ENCODE measurements at regions not wholly inside any gene's neighbourhood (a gene's known extent, or its start where the extent isn't known, plus 50 kb on each side); places are given as distances from the start of the nearest gene placed in this dataset.

- TF ChIP-seq CTCF (IDR thresholded peaks at IDR 0.05; ENCODE audit: insufficient read depth, missing control alignments): no peak
- DNase-seq (ENCODE audit: insufficient read length, low spot score) (no peak), FAIRE-seq (no peak)
These were observed 100.9 kb upstream of the MSX2 start for GRCh38 chr5:174623433-174624019.

DNA sequence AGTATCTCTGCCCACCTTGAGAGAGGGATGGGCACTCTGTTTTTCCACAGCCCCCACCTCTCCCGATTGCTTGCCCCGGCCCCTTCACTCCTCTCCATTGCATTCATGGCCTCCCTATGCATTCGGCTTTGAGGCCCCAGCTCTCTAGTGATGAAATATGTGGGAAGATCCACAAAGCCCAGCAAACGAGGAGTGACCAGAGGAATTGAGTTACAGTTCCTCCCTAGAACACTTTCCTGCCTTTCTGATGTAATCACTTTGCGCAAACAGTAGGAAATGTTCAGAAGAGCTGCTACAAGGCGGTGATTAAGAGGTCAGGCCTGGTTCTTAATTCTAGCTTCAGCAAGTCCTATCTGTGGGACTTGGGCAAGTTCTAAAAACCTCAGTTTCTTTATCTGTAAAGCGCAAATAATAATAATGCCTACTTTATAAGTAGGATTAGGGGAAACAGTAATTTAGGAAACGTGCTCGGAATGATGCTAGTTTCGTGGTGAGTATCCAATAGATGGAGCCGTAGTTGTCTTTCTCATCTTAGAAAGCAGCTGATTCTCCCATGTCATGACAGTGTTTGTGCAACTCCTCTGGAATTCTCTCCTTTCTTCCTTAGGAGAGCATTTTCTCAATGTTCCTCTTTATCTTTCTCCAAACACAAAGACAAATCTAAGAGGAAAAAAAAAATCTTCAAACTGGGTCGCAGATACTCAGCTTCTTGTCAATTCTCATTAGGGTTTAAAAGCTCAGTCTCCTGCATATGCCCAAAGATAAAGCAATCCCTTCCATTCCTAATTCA is 99.5 kb upstream of the MSX2 start:
- no peak for FAIRE-seq
- no peak for DNase-seq (ENCODE audit: insufficient read length, low spot score)
- TF ChIP-seq CTCF (IDR thresholded peaks at IDR 0.05; ENCODE audit: insufficient read depth, missing control alignments): no peak

DNA sequence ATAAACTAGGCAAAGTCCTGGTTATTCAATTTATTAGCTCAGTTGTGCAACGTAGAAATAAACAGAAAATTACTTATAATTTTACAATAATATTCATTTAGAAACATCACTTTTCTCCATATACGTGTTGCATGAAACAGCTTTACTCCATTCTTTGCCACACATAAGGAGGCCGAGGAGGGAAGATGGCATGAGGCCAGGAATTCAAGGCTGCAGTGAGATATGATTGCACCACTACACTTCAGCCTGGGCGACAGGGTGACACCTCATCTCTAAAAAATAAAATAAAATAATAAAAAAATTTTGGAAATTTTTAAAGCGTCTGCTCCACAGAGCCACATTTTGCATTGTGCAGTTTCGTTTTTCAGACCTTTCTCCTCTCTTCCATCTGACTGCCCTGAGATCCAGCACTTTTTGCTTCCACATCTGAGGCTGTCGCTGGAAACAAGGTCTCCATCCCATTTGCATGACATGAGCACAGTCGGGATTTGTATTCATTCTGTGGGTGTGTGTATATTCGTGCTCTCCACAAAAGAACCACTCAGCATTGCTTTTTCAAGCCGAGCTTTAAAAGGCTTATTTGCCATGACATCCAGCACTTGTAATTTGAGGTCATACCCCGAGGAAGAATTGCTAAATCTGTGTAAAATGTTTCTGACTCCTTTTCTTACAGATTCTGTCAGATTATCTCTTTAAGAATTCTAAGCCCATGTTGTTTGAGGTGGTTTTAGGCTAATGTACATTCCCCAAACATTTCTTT is 98.6 kb upstream of the MSX2 start:
- TF ChIP-seq CTCF (IDR thresholded peaks at IDR 0.05; ENCODE audit: insufficient read depth, missing control alignments): no peak
- no peak for DNase-seq (ENCODE audit: insufficient read length, low spot score)

GRCh38 chr5:174626369-174626920 is 97.9 kb upstream of the MSX2 start:
- no peak for TF ChIP-seq CTCF (IDR thresholded peaks at IDR 0.05; ENCODE audit: insufficient read depth, missing control alignments)
- FAIRE-seq (no peak), DNase-seq (ENCODE audit: insufficient read length, low spot score) (no peak)

More for the DNA sequence above, 98.6 kb upstream of the MSX2 start:
- no peak for FAIRE-seq

- DNase-seq (ENCODE audit: insufficient read length, low spot score): no peak
- no peak for TF ChIP-seq CTCF (IDR thresholded peaks at IDR 0.05; ENCODE audit: insufficient read depth, missing control alignments)
- no peak for FAIRE-seq
These were observed 88.3 kb upstream of the MSX2 start for GRCh38 chr5:174636094-174636493.

DNA sequence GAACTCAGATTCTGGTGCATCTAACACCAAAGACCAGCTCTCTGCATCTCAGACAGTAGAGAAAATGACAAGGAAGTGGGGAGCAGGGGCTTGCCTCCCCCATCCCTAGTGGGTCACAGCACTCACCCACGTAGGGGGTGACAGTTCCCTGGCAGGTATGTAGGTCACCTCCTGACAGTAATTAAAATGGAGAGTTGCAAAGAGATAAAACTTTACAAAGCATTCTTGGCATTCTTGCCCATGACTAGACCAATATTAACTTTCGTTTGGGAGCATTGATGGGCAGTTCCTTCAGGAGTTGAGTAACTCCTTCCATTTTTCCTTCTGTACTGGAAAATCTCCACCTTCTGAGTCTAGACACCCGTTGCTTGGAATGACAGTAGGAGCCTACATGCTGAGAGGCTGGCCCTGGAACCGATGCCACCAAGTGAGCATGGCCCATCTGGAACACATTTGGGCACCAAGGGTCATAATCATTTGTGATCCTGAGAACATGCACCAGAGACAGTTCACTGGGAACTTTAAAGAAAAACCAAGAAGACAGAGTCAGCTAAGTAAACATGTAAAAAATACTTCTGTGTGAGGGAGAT is 81.5 kb upstream of the MSX2 start:
- FAIRE-seq (no peak), DNase-seq (ENCODE audit: insufficient read length, low spot score) (no peak)
- TF ChIP-seq CTCF (IDR thresholded peaks at IDR 0.05; ENCODE audit: insufficient read depth, missing control alignments): no peak

All from D721Med (cell line).